Right ventricle myocardium superior (tissue), 1 donor: ENCODE measurements at regions not wholly inside any gene's neighbourhood (a gene's known extent, or its start where the extent isn't known, plus 50 kb on each side); places are given as distances from the start of the nearest gene placed in this dataset.
"Not testable (repeated sequence)": the region's sequence is repeated elsewhere in the genome, so short reads cannot be mapped to it uniquely, and the experiment has no call there.

Experiments
- ATAC-seq: fragments of 200-7000 bp; cut with Tn5 transposase; one replicate; pipeline ENCODE4 v1.9.1; 2020; ENCODE audit warnings: mild to moderate bottlenecking; ENCODE audit not compliant: poor library complexity
- DNase-seq: peaks from one replicate; pipeline ENCODE4 v3.0.0-alpha.2; 2020
- intact Hi-C: fragments of 100-400 bp; cut with DNase I; formaldehyde crosslinking; loops from one replicate; pipeline ENCODE4 v1.11.2; 2022
- donor health status: DM: no; HTN: yes; CAD: no; lungs with severe emphysema.

DNA sequence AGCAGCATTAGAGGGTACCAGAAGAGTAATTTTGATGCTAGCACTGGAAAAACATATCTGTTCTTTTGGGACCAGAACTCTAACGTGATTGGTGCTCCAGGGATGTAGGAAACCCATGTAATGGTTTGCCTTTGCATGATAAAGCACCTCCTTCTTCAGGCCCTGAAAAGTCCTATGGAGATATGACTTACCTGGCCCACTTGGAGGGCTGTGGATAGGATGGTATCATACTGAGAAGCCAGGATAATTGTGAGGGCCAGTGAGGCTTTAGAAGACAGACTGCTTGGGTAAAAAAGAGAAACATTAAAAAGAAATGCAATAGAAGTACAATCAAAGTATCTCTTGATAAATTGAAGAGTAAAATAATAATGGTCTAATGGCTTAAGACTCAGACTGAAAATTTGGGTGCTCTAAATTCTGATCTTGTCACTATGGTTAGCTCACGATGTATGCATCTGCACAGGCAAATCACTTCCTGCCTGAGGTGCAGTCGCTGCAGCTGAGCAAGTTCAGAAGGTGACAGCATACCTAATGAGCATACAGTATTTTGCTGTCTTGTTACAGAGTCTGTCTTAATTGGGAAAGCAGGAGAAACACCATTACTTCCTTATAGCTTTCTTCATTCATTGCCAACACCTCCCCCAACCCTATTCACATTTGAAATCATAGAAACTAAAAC is 371.5 kb downstream of the NUP35 start:
- no peak for ATAC-seq
- no peak for DNase-seq
- intact Hi-C loops: no loop called here

- intact Hi-C loops: no loop called here
- ATAC-seq: no peak
Measured at GRCh38 chr2:183497861-183498260, 373.6 kb downstream of the NUP35 start.

DNA sequence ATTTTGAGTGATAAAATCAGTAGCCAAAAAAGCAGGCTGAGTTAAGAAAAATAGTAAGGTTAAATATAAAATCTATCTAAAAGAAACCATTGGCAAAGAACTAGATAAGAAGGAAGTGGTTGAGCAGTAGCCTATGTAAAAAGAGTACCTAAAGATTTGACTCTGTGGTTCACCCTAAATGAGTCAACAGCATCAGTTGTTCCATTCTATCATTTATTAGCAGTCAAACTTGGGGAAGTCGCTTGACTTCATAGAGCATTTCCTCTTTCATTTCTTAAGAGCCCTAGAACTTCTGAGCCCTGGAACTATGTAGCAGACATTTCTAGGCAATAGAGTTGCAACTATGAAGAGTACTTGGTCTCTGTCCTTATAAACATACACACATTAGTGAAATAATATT is 381.7 kb downstream of the NUP35 start:
- ATAC-seq (no peak), DNase-seq (no peak)
- intact Hi-C loops: no loop called here

More at GRCh38 chr2:183497861-183498260, 373.6 kb downstream of the NUP35 start:
- no peak for DNase-seq

- DNase-seq: no peak
- intact Hi-C loops: no loop called here
- no peak for ATAC-seq
Measured at GRCh38 chr2:183511154-183511553, 386.9 kb downstream of the NUP35 start.

DNA sequence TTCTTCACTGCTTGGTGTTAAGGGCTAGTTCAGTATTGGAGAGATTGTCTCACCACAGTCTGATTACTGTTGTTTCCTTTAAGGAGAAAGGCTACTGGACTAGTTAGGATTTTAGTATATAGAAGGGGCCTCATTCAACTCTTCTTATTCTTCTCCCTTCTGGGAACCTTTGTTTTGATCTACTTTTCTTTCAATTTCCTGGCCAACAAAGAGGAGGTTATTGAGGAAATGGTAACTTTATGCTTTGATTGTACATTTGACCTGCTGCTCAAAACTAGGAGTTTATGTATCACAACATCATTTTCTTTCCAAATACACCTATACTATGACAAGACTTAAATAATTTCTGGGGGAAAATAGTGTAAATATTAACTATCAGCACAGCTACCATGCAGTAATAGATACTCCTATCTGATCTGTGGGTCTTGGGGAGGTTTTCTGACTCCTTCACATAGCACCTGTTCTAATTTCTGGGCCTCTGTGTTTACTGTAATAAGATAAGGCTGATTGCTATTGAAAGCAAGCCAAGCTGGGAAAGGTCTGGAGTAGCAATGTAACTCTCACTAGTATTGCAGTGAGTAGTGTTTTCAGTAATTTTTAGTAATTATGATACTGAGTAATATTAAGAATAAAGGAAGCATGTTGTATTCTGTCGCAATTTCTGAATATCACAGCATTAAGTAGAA is 395.3 kb downstream of the NUP35 start:
- intact Hi-C loops: no loop called here
- DNase-seq: no peak
- no peak for ATAC-seq

DNA sequence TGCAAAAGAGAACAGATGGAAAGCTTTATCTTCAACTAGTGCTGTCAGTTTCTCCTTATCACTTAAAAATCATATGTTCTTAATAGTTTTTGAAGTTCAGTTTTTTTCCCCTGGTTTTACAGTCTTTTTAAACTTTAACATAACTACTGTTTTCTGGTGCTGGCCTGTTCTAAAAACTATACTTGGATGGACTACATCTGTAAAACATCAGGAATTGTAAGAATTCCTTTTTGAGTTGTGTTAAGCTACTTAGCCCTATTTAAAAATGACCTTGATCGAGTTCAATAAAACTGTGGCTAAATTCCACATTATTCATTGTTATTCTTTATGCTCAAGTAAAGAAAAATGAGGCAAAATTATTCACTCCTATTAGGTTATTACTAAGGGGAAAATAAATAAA is 397.7 kb downstream of the NUP35 start:
- ATAC-seq (no peak), DNase-seq (no peak)
- intact Hi-C loops: no loop called here

GRCh38 chr2:183522489-183523266 is 398.4 kb downstream of the NUP35 start:
- DNase-seq: no peak
- ATAC-seq: no peak
- intact Hi-C loops: no loop called here

DNA sequence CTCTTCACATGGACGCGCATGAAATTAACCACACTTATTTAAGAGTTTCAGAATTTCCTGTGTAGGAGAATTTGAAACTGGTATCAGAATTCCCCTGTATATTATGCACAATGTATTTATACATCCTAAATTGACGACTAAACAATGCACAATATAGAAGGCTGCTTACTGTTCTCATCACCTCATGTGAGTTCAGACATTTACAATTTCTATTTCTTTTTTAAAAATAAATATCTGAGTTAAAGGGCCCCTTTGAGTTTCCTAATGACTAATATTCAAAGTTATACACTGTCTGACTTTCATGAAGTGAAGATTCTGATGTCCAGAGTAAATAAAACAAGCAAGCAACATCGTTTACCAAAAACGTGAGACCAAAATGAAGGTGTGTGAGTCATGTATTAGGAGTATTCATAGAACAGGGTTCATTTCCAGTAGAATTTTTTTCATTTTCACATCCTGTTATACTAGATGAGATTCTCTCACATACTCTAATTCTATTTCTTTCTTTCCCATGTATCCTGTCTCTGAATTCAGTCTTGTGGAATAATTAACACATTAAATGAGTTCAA is 406.2 kb downstream of the NUP35 start:
- intact Hi-C loops: no loop called here
- no peak for ATAC-seq
- DNase-seq: no peak

GRCh38 chr2:183532514-183532913 is 408.3 kb downstream of the NUP35 start:
- intact Hi-C loops: no loop called here
- ATAC-seq (no peak), DNase-seq (no peak)

DNA sequence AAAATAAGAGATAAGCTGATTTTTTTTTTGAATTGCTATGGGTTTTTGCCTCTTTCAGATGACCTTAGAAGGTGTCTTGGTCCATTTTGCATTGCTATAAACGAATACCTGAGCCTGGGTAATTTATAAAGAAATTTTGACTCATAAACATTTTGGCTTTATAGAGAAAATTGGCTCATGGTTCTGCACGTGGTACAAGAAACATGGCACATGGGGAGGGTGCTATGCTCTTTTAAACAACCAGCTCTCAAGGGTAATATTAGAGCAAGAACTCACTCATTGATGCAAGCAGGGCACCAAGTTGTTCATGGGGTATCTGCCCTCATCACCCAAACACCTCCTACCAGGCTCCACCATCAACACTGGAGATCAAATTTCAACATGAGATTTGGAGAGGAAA is 408.8 kb downstream of the NUP35 start:
- ATAC-seq (no peak), DNase-seq (no peak)
- intact Hi-C loops: no loop called here

GRCh38 chr2:183536290-183536689 is 412.0 kb downstream of the NUP35 start:
- intact Hi-C loops: no loop called here
- DNase-seq: no peak
- ATAC-seq: no peak

DNA sequence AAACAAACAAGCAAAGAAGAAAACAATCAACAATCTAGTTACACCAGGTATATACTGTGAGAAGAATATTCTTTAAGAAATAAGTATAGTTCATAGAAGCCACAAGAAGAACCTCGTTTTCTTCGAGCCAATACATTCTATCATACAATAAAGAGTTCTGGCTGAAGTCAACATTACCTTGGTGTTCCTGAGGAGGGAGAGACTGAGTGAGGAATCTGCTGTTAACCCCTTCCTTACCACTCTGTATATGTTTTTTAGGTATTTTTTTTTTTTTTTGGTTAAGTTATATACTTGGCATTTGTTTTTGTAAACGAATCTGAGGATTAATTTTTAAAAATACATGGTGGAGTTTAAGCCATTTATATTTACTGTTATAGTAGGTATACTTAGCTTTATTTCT is 412.5 kb downstream of the NUP35 start:
- intact Hi-C loops: no loop called here
- ATAC-seq (no peak), DNase-seq (no peak)

GRCh38 chr2:183541766-183542165 is 417.5 kb downstream of the NUP35 start:
- ATAC-seq (no peak), DNase-seq (no peak)
- intact Hi-C loops: no loop called here

DNA sequence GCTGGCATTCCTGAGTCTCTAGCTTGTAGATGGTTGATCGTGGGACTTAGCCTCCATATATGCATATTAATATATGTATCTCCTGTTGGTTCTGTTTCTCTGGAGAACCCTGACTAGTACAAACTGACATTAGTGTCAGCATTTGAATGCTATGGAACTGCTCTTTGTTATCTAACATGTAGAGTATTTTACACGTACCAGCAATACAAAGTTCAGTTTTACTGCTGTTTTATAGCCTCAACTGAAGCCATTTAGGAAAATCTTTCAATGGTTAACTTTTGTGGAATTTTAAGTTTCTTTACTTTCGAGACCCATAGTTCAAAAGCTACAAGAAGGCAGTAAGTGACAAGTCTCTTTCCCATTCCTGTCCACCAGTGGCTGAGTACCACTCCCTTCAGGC is 418.4 kb downstream of the NUP35 start:
- ATAC-seq (no peak), DNase-seq (no peak)
- intact Hi-C loops: no loop called here

GRCh38 chr2:183543222-183543621 is 419.0 kb downstream of the NUP35 start:
- no peak for DNase-seq
- intact Hi-C loops: no loop called here
- ATAC-seq: no peak

- ATAC-seq (no peak), DNase-seq (no peak)
- intact Hi-C loops: no loop called here
Measured at GRCh38 chr2:183543731-183544130, 419.5 kb downstream of the NUP35 start.

DNA sequence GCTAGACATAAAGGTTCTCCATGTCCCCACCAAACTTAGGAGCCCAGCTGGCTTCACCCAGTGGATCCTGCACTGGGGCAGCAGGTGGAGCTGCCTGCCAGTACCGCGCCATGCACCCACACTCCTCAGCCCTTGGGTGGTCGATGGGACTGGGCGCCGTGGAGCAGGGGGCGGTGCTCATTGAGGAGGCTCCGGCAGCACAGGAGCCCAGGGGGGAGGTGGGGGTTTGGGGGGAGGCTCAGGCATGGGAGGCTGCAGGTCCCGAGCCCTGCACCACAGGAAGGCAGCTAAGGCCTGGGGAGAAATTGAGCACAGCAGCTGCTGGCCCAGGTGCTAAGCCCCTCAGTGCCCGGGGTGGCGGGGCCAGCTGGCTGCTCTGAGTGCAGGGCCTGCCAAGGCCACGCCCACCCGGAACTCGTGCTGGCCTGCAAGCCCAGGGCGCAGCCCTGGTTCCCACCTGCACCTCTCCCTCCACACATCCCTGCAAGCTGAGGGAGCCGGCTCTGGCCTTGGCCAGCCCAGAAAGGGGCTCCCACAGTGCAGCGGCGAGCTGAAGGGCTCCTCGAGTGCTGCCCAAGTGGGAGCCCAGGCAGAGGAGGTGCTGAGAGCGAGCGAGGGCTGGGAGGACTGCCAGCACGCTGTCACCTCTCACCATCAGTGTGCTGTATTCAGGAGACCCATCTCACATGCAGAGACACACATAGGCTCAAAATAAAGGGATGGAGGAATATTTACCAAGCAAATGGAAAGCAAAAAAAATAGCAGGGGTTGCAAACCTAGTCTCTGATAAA is 422.5 kb downstream of the NUP35 start:
- ATAC-seq, intact Hi-C loops, DNase-seq: not testable (repeated sequence)

GRCh38 chr2:183552716-183553115 is 428.5 kb downstream of the NUP35 start:
- DNase-seq: no peak
- intact Hi-C loops: no loop called here
- ATAC-seq: no peak

DNA sequence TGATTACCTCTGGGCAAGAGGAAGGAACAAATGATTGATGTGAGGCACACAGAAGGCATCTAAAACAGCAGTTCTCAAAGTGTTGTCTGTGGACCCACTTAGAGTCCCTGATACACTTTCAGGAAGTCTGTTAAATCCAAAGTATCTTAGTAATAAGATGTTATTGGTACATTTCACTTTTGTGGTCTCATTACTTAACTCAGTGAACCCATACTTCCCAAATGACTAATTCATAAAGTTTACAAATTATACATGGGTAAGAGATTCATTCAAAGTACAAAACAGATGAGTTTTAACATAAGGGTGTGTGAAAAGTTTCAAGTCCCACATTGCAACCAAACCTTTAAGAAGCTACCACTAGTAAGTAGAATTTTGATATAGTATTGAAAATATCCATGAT is 440.5 kb downstream of the NUP35 start:
- DNase-seq (no peak), ATAC-seq (no peak)
- intact Hi-C loops: no loop called here
